A549 (cell line): ENCODE measurements at regions not wholly inside any gene's neighbourhood (a gene's known extent, or its start where the extent isn't known, plus 50 kb on each side); places are given as distances from the start of the nearest gene placed in this dataset.

Experiments
- ATAC-seq, 2 experiments: fragments of 200-7000 bp in 1 of 2; fragments of >200 bp in 1 of 2; cut with Nextera tagmentation in 1 of 2; cut with Tn5 transposase in 1 of 2; 3 replicates each; pipeline versions ENCODE4 v1.8.0 to v1.9.1; 2018 to 2020; ENCODE audit warnings: mild to moderate bottlenecking in 1 of 2, moderate library complexity in 1 of 2
- CTCF ChIA-PET: fragments of 300-600 bp; sonication (Branson Sonifier 250); formaldehyde crosslinking; extraction: SDS; loops from one replicate; lab custom pipeline; 2021; ENCODE audit warnings: antibody characterized with exemption, inconsistent platforms; lab: Yijun Ruan, JAX
- POLR2A ChIA-PET: fragments of 350-600 bp; formaldehyde crosslinking; extraction: SDS; loops from one replicate; lab custom pipeline; 2021; ENCODE audit warnings: antibody characterized with exemption, inconsistent platforms; lab: Yijun Ruan, JAX
- DNase-seq, 2 experiments: peaks; one replicate each; pipeline versions ENCODE4 v3.0.0 to v3.0.0-alpha.2; 2011 to 2016; ENCODE audit warnings: low read depth in 1 of 2, low spot score in 1 of 2
- FAIRE-seq: peaks from 2 replicates; lab custom pipeline; 2011; peaks lifted over from hg19 to GRCh38; lab: Jason Lieb, UNC
- H3K27ac ChIP-seq, 2 experiments: fragments of >200 bp; sonication (Bioruptor Twin); formaldehyde crosslinking; 3 replicates each; pipeline ENCODE4 v1.5.1; 2016 to 2017
- H3K4me1 ChIP-seq: fragments of >200 bp; sonication (Bioruptor Twin); formaldehyde crosslinking; 3 replicates; pipeline ENCODE4 v1.6.1; 2016
- H3K4me2 ChIP-seq: fragments of >200 bp; sonication (Bioruptor Twin); formaldehyde crosslinking; 3 replicates; pipeline ENCODE4 v1.6.1; 2016
- H3K4me3 ChIP-seq: fragments of >200 bp; sonication (Bioruptor Twin); formaldehyde crosslinking; 3 replicates; pipeline ENCODE4 v1.5.1; 2016
- H3K9me3 ChIP-seq: fragments of >200 bp; sonication (Bioruptor Twin); formaldehyde crosslinking; 3 replicates; pipeline ENCODE4 v1.6.1; 2016
- BHLHE40 ChIP-seq: IDR thresholded peaks from 2 replicates; pipeline ENCODE4 v1.6.1; 2012; ENCODE audit warnings: low read depth, low read length, inconsistent platforms
- CBX2 ChIP-seq: fragments of 200-600 bp; sonication (generic); IDR thresholded peaks from 2 replicates; pipeline ENCODE4 v1.6.1; 2016; ENCODE audit warnings: low read depth, mild to moderate bottlenecking, borderline replicate concordance
- CHD4 ChIP-seq: fragments of 200-600 bp; sonication (generic); IDR thresholded peaks from 2 replicates; pipeline ENCODE4 v1.6.1; 2016; ENCODE audit warnings: antibody characterized with exemption, mild to moderate bottlenecking, borderline replicate concordance
- EHF ChIP-seq: fragments of 250-450 bp; sonication (Bioruptor Pico); IDR thresholded peaks from 2 replicates; pipeline ENCODE4 v1.5.0; 2020; ENCODE audit warnings: mild to moderate bottlenecking
- EP300 ChIP-seq, 2 experiments: fragments of >200 bp; sonication (Bioruptor Twin); formaldehyde crosslinking; IDR thresholded peaks; 2 replicates in 1 of 2; 3 replicates in 1 of 2; pipeline ENCODE4 v1.6.1; 2016 to 2017
- ESRRA ChIP-seq: fragments of 150-350 bp; IDR thresholded peaks from 2 replicates; pipeline ENCODE4 v1.6.1; 2014; ENCODE audit warnings: mild to moderate bottlenecking, low read length, borderline replicate concordance
- FOSB ChIP-seq: fragments of 250-450 bp; sonication (Bioruptor Pico); IDR thresholded peaks from 2 replicates; pipeline ENCODE4 v1.5.0; 2020; ENCODE audit warnings: mild to moderate bottlenecking, moderate library complexity
- FOSL2 ChIP-seq, 2 experiments: fragments of 450-650 bp in 1 of 2; fragments of >200 bp in 1 of 2; sonication (Bioruptor Twin) in 1 of 2; formaldehyde crosslinking; IDR thresholded peaks; 2 replicates each; pipeline versions ENCODE4 v1.5.0 to v1.6.1; 2016 to 2020; ENCODE audit warnings: mild to moderate bottlenecking in 1 of 2, moderate library complexity in 1 of 2
- MAFK ChIP-seq: fragments of 450-650 bp; IDR thresholded peaks from 2 replicates; pipeline ENCODE4 v1.6.1; 2014; ENCODE audit not compliant: partially characterized antibody
- MAZ ChIP-seq: fragments of 150-350 bp; IDR thresholded peaks from 2 replicates; pipeline ENCODE4 v1.6.1; 2014; ENCODE audit warnings: antibody characterized with exemption, low read depth, low read length, borderline replicate concordance
- NFE2L2 ChIP-seq: fragments of 150-350 bp; conservative IDR thresholded peaks from 2 replicates; pipeline ENCODE4 v1.6.1; 2014; ENCODE audit warnings: low read length
- NPAS2 ChIP-seq: fragments of 250-450 bp; sonication (Bioruptor Pico); IDR thresholded peaks from 2 replicates; pipeline ENCODE4 v1.8.0; 2022; ENCODE audit warnings: mild to moderate bottlenecking, moderate library complexity, borderline replicate concordance
- NR3C1 ChIP-seq: fragments of >200 bp; sonication (Bioruptor Twin); formaldehyde crosslinking; IDR thresholded peaks from 3 replicates; pipeline ENCODE4 v1.6.1; 2017
- RARB ChIP-seq: fragments of 250-450 bp; sonication (Bioruptor Pico); IDR thresholded peaks from 2 replicates; pipeline ENCODE4 v1.8.0; 2021; ENCODE audit warnings: mild to moderate bottlenecking, moderate library complexity
- SMC3 ChIP-seq: fragments of >200 bp; sonication (Bioruptor Twin); formaldehyde crosslinking; IDR thresholded peaks from 3 replicates; pipeline ENCODE4 v1.6.1; 2018; ENCODE audit warnings: inconsistent platforms
- SREBF2 ChIP-seq: fragments of 450-650 bp; IDR thresholded peaks from 2 replicates; pipeline ENCODE4 v1.6.1; 2014; ENCODE audit warnings: mild to moderate bottlenecking, moderate library complexity
- TFCP2L1 ChIP-seq: fragments of 250-450 bp; sonication (Bioruptor Pico); IDR thresholded peaks from 2 replicates; pipeline ENCODE4 v1.5.0; 2021; ENCODE audit warnings: mild to moderate bottlenecking
- WGBS: methylation state at CpG from one replicate; pipeline ENCODE4 v1.1.6; 2017; ENCODE audit errors: missing lambda C conversion rate; 5-methylcytosine and 5-hydroxymethylcytosine counted together
- TF ChIP-seq, protein P1 (sequence below): IDR thresholded peaks from 2 replicates; pipeline ENCODE4 v1.6.1; 2012; ENCODE audit warnings: low read depth, borderline replicate concordance
- TF ChIP-seq, protein P2 (sequence below): fragments of >200 bp; sonication (Bioruptor Twin); formaldehyde crosslinking; IDR thresholded peaks from 3 replicates; pipeline ENCODE4 v1.5.1; 2016
- TF ChIP-seq, protein P3 (sequence below): fragments of >200 bp; sonication (Bioruptor Twin); formaldehyde crosslinking; IDR thresholded peaks from 3 replicates; pipeline ENCODE4 v1.6.1; 2016
- TF ChIP-seq, protein P4 (sequence below): fragments of 450-650 bp; IDR thresholded peaks from 2 replicates; pipeline ENCODE4 v1.6.1; 2014; ENCODE audit warnings: antibody characterized with exemption
- TF ChIP-seq, protein P5 (sequence below): fragments of 200-600 bp; sonication (generic); IDR thresholded peaks from 2 replicates; pipeline ENCODE4 v1.6.1; 2016; ENCODE audit warnings: antibody characterized with exemption, mild to moderate bottlenecking, moderate library complexity

DNA sequence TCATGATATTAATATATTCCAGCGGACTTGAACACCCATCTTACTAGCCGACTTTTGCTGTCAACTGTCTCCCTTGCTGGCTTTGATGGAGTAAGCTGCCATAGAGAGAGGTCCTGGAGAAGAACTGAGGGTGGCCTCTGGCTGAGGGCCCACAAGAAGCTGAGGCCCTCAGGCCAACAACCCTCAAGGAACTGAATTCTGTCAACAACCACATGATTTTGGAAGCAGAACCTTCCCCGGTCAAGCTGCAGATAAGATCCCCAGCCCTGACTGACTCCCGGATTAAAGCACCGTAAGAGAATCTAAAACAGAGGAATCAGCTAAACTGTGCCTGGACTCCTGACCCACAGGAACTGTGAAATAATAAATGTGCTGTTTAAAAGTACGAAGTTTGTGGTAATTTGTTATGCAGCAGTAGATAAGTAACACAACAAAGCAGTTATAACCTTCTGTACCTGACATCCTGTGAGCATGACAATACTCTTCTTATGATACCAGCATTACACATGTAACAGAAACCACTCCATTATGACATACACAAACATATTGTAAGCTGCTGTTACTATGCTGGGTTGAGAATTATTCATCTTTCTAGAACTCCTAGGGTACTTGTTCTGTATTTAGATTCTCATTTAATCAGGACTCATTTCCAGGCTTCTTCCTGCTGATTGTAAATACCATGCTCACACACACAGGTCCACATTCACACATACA lies 66.2 kb downstream of the HES1 start:
- no peak overlapping the region for H3K27ac ChIP-seq
- 91% methylated on average over 6 of the region's 6 CpGs for WGBS
- H3K9me3 ChIP-seq, result no peaks in the 10 kb centered on the region
- CTCF ChIA-PET, result no interaction called here
- DNase-seq, result no peak
- ATAC-seq, result no peak
- TF ChIP-seq FOSL2 (IDR thresholded peaks at IDR 0.05), result no peak
- TF ChIP-seq FOSL2 (CRISPR knock-in tag; IDR thresholded peaks at IDR 0.05), result no peak
- no peak for TF ChIP-seq MAZ
- TF ChIP-seq RARB (CRISPR knock-in tag), result no peak
- no peak for TF ChIP-seq NR3C1
- TF ChIP-seq, protein P1, sequence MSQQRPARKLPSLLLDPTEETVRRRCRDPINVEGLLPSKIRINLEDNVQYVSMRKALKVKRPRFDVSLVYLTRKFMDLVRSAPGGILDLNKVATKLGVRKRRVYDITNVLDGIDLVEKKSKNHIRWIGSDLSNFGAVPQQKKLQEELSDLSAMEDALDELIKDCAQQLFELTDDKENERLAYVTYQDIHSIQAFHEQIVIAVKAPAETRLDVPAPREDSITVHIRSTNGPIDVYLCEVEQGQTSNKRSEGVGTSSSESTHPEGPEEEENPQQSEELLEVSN, result no peak
- TF ChIP-seq, protein P2, sequence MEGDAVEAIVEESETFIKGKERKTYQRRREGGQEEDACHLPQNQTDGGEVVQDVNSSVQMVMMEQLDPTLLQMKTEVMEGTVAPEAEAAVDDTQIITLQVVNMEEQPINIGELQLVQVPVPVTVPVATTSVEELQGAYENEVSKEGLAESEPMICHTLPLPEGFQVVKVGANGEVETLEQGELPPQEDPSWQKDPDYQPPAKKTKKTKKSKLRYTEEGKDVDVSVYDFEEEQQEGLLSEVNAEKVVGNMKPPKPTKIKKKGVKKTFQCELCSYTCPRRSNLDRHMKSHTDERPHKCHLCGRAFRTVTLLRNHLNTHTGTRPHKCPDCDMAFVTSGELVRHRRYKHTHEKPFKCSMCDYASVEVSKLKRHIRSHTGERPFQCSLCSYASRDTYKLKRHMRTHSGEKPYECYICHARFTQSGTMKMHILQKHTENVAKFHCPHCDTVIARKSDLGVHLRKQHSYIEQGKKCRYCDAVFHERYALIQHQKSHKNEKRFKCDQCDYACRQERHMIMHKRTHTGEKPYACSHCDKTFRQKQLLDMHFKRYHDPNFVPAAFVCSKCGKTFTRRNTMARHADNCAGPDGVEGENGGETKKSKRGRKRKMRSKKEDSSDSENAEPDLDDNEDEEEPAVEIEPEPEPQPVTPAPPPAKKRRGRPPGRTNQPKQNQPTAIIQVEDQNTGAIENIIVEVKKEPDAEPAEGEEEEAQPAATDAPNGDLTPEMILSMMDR, result no peak
- TF ChIP-seq SREBF2, result no peak
- no peak for TF ChIP-seq EHF (CRISPR knock-in tag)
- TF ChIP-seq, protein P3, sequence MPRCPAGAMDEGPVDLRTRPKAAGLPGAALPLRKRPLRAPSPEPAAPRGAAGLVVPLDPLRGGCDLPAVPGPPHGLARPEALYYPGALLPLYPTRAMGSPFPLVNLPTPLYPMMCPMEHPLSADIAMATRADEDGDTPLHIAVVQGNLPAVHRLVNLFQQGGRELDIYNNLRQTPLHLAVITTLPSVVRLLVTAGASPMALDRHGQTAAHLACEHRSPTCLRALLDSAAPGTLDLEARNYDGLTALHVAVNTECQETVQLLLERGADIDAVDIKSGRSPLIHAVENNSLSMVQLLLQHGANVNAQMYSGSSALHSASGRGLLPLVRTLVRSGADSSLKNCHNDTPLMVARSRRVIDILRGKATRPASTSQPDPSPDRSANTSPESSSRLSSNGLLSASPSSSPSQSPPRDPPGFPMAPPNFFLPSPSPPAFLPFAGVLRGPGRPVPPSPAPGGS, result no peak
- TF ChIP-seq TFCP2L1 (CRISPR knock-in tag), result no peak
- TF ChIP-seq FOSB, result no peak
- TF ChIP-seq NFE2L2, result no peak
- H3K4me3 ChIP-seq, result no peak overlapping the region
- FAIRE-seq, result no peak
- H3K4me1 ChIP-seq, result no peaks in the 10 kb centered on the region
- H3K4me2 ChIP-seq, result no peak overlapping the region
- POLR2A ChIA-PET, result no interaction called here

DNA sequence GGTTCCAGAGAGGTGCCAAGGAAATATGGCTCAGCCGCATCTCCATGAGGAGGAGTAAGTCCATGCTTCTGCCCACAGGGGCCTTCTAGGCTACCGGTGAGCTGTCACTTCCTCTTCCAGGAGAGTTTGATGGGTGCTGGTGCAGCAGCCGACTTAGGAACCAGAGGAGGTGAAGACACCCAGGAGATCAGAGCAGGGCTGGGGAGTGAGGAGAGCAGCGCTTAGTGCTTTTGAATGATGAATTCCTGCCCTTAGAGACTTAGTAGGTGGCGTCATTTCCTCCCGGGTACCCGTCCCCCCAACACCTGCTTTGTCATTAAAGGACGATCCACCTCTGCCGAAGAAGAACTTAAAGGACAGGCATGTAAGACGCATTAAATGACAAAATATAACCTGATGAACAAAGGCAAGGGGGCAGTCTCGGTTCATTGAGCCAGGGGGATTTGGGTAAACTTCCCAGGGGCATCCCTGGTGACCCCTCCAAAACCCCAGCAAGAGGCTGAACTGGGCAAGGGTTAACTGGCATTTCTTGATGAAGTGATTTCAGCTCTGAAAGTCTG lies 67.6 kb downstream of the HES1 start:
- peak overlapping the region; percentile 78 for H3K4me2 ChIP-seq
- H3K9me3 ChIP-seq, result no peaks in the 10 kb centered on the region
- POLR2A ChIA-PET, result no interaction called here
- 84% methylated on average over 9 of the region's 11 CpGs for WGBS
- peak in 1 of 2 experiments; percentile 35; a peak in 2 of 6 replicates for ATAC-seq
- CTCF ChIA-PET, result no interaction called here
- DNase-seq, result no peak
- FAIRE-seq, result no peak
- TF ChIP-seq FOSL2 (IDR thresholded peaks at IDR 0.05), result no peak
- TF ChIP-seq FOSL2 (CRISPR knock-in tag; IDR thresholded peaks at IDR 0.05), result no peak
- TF ChIP-seq ESRRA, result no peak
- H3K27ac ChIP-seq, result peak overlapping the region; percentile 70 to 95
- H3K4me3 ChIP-seq, result peak overlapping the region; percentile 53
- H3K4me1 ChIP-seq, result no peaks in the 10 kb centered on the region

DNA sequence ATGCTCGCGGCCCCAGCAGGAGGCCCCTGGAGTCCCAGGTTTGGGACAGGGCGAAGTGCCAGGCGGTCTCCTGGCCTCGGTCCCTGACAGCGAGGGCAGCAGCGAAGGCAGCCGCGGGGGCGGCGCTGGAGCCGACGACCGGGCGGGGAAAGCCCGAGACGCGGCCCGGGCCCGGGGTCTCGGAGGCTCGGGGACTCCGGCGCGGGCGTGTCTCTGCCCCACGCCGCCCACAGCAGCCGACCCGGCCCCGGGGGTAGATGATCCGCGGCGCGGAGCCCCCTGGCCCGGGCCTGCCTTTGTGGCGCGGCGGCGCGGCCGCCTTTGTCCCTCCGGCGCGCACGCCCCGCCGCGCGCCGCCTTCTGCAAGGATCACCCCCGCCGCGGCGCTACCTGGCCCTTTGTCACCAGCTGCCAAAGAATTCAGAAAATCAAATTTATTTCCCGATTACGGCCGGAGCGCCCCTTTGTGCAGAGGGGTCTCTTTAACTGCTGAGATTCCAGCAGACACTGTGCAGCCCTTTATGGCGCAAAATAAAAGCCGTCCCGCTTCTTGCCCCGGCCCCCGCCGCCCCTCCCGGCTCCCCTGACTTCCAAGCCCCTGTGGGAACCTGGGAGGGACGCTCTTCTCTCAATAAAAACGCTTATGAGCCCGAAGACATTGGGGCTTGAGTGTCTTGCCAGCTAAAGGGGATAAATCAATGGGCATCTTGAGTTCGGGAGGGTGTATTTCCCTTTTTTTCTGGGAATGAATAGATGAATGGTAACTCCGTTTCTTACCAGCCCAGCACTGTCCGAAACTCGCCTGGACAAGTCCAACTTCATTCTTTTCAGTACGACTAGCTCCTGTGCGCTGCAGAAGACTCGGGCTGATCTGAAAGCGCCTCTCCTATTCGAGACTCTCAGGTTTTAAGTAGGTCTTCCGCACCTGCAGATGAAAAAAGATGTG lies 68.4 kb downstream of the HES1 start:
- CTCF ChIA-PET, result no interaction called here
- DNase-seq, result peak in 1 of 2 experiments; percentile 33
- WGBS, result 52% methylated on average over 21 of the region's 79 CpGs
- peak; percentile 68 to 82; a peak in 5 of 6 replicates for ATAC-seq
- POLR2A ChIA-PET, result no interaction called here
- no peaks in the 10 kb centered on the region for H3K4me1 ChIP-seq
- H3K4me3 ChIP-seq, result peak overlapping the region; percentile 53
- peak overlapping the region; percentile 70 to 95 for H3K27ac ChIP-seq
- FAIRE-seq, result no peak
- no peaks in the 10 kb centered on the region for H3K9me3 ChIP-seq
- H3K4me2 ChIP-seq, result peak overlapping the region; percentile 78
- no peak for TF ChIP-seq CBX2
- no peak for TF ChIP-seq NPAS2 (CRISPR knock-in tag)
- TF ChIP-seq, protein P4, sequence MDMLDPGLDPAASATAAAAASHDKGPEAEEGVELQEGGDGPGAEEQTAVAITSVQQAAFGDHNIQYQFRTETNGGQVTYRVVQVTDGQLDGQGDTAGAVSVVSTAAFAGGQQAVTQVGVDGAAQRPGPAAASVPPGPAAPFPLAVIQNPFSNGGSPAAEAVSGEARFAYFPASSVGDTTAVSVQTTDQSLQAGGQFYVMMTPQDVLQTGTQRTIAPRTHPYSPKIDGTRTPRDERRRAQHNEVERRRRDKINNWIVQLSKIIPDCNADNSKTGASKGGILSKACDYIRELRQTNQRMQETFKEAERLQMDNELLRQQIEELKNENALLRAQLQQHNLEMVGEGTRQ, result no peak
- TF ChIP-seq BHLHE40, result no peak
- no peak for TF ChIP-seq MAZ
- no peak for TF ChIP-seq EP300 (IDR thresholded peaks at IDR 0.05)
- no peak for TF ChIP-seq SMC3
- no peak for TF ChIP-seq FOSL2 (IDR thresholded peaks at IDR 0.05)
- no peak for TF ChIP-seq FOSL2 (CRISPR knock-in tag; IDR thresholded peaks at IDR 0.05)
- TF ChIP-seq, protein P5, sequence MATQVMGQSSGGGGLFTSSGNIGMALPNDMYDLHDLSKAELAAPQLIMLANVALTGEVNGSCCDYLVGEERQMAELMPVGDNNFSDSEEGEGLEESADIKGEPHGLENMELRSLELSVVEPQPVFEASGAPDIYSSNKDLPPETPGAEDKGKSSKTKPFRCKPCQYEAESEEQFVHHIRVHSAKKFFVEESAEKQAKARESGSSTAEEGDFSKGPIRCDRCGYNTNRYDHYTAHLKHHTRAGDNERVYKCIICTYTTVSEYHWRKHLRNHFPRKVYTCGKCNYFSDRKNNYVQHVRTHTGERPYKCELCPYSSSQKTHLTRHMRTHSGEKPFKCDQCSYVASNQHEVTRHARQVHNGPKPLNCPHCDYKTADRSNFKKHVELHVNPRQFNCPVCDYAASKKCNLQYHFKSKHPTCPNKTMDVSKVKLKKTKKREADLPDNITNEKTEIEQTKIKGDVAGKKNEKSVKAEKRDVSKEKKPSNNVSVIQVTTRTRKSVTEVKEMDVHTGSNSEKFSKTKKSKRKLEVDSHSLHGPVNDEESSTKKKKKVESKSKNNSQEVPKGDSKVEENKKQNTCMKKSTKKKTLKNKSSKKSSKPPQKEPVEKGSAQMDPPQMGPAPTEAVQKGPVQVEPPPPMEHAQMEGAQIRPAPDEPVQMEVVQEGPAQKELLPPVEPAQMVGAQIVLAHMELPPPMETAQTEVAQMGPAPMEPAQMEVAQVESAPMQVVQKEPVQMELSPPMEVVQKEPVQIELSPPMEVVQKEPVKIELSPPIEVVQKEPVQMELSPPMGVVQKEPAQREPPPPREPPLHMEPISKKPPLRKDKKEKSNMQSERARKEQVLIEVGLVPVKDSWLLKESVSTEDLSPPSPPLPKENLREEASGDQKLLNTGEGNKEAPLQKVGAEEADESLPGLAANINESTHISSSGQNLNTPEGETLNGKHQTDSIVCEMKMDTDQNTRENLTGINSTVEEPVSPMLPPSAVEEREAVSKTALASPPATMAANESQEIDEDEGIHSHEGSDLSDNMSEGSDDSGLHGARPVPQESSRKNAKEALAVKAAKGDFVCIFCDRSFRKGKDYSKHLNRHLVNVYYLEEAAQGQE, result no peak
- no peak for TF ChIP-seq MAFK
- no peak for TF ChIP-seq CHD4
